Right atrium auricular region (tissue), 2 donors: ENCODE measurements at regions not wholly inside any gene's neighbourhood (a gene's known extent, or its start where the extent isn't known, plus 50 kb on each side); places are given as distances from the start of the nearest gene placed in this dataset.

ENCODE experiments used
- DNase-seq: peaks from one replicate; pipeline ENCODE4 v3.0.0-alpha.2; 2019; ENCODE audit warnings: low spot score
- H3K27ac ChIP-seq, 2 donors: fragments of 200-600 bp; sonication (generic); 1 replicate in 1 of 2; 2 replicates in 1 of 2; pipeline ENCODE4 v1.5.1; 2016 to 2019
- H3K27me3 ChIP-seq, 2 donors: fragments of 200-600 bp; sonication (generic); one replicate each; pipeline versions ENCODE4 v1.5.1 to v1.6.0; 2017 to 2019
- H3K36me3 ChIP-seq: fragments of 200-600 bp; sonication (generic); one replicate; pipeline ENCODE4 v1.5.1; 2016
- H3K4me1 ChIP-seq, 2 donors: fragments of 200-600 bp; sonication (generic); one replicate each; pipeline versions ENCODE4 v1.5.1 to v1.6.0; 2017 to 2019
- H3K4me3 ChIP-seq, 2 donors: fragments of 200-600 bp; sonication (generic); 1 replicate in 1 of 2; 2 replicates in 1 of 2; pipeline ENCODE4 v1.5.1; 2017 to 2019; ENCODE audit warnings: mild to moderate bottlenecking in 1 of 2, moderate library complexity in 1 of 2
- H3K9me3 ChIP-seq, 2 donors: fragments of 200-600 bp; sonication (generic); one replicate each; pipeline ENCODE4 v1.5.1; 2019
- TF ChIP-seq, protein P1 (sequence below), 2 donors: fragments of 200-600 bp; sonication (generic); IDR thresholded peaks; one replicate each; pipeline ENCODE4 v1.5.1; 2019; ENCODE audit warnings: antibody characterized with exemption in 2 of 2

DNA sequence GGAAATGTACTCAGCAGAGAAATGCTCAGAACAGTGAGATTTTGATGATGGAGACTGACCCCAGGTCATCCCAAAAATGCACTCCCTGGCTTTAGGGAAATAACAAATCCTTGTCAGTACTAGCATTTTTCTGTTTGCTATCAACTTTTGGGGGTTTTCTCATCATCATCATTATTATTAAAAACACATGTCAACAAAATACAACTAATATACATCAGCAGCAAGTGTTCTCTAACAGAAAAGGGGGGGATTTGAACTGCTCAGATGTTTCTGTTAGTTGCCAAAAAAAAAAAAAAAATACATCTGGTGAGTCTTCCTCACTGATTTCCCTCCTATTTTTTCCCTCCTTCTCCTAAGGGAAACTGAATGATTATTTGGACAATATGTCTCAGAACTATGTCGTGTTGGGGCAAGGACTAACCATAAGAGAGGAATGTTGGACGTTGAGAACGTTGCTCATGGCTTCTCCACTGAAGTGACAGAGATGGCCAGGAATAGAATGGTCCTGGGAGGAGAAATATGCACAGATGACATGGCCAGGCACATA lies 230.0 kb upstream of the MCTP2 start:
- H3K36me3 ChIP-seq, result no peaks in the 10 kb centered on the region
- no peaks in the 10 kb centered on the region for H3K9me3 ChIP-seq
- no peak overlapping the region for H3K4me3 ChIP-seq
- no peaks in the 10 kb centered on the region for H3K4me1 ChIP-seq
- TF ChIP-seq, protein P1, sequence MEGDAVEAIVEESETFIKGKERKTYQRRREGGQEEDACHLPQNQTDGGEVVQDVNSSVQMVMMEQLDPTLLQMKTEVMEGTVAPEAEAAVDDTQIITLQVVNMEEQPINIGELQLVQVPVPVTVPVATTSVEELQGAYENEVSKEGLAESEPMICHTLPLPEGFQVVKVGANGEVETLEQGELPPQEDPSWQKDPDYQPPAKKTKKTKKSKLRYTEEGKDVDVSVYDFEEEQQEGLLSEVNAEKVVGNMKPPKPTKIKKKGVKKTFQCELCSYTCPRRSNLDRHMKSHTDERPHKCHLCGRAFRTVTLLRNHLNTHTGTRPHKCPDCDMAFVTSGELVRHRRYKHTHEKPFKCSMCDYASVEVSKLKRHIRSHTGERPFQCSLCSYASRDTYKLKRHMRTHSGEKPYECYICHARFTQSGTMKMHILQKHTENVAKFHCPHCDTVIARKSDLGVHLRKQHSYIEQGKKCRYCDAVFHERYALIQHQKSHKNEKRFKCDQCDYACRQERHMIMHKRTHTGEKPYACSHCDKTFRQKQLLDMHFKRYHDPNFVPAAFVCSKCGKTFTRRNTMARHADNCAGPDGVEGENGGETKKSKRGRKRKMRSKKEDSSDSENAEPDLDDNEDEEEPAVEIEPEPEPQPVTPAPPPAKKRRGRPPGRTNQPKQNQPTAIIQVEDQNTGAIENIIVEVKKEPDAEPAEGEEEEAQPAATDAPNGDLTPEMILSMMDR (IDR thresholded peaks at IDR 0.05), result no peak
- peaks cover 0 to 4% of the 10 kb centered on the region in 2 donors for H3K27me3 ChIP-seq
- H3K27ac ChIP-seq, result no peak overlapping the region
- no peak for DNase-seq

DNA sequence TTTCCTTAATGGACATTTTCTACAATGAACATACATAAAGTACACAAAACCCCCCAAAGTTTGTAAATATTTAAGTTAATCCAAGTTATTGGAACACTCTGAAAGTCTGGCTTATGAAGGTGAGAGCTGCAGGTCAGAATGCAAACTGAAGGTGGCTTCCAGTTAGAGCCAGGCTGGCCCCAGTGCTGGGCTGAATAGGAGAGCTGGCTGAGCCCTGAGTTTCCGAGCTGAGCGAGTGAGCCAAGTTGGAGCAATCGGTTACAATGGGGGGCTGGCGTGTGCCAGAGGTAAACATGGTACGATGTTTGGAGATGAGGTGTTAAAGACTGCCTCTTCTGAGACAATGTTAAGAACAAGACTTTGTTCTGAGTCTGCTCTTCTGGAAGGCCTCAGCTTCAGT lies 230.8 kb upstream of the MCTP2 start:
- TF ChIP-seq, protein P1 (IDR thresholded peaks at IDR 0.05), result no peak
- DNase-seq, result no peak
- Histone ChIP-seq H3K27me3 (peaks cover 0 to 4% of the 10 kb centered on the region in 2 donors), H3K4me1 (no peaks in the 10 kb centered on the region), H3K4me3 (no peak overlapping the region), H3K36me3 (no peaks in the 10 kb centered on the region), H3K27ac (no peak overlapping the region), H3K9me3 (no peaks in the 10 kb centered on the region)

- TF ChIP-seq, protein P1 (IDR thresholded peaks at IDR 0.05), result peak; percentile 39 to 67
- Histone ChIP-seq H3K27me3 (no peaks in the 10 kb centered on the region), H3K4me3 (no peak overlapping the region), H3K27ac (no peak overlapping the region), H3K4me1 (no peaks in the 10 kb centered on the region), H3K9me3 (no peaks in the 10 kb centered on the region), H3K36me3 (no peaks in the 10 kb centered on the region)
- no peak for DNase-seq
These were observed 234.2 kb upstream of the MCTP2 start for GRCh38 chr15:93997071-93997658.

- H3K4me1 ChIP-seq, result no peaks in the 10 kb centered on the region
- no peaks in the 10 kb centered on the region for H3K36me3 ChIP-seq
- H3K27ac ChIP-seq, result no peak overlapping the region
- no peak for DNase-seq
- TF ChIP-seq, protein P1 (IDR thresholded peaks at IDR 0.05), result no peak
- H3K9me3 ChIP-seq, result no peaks in the 10 kb centered on the region
- no peaks in the 10 kb centered on the region for H3K27me3 ChIP-seq
- H3K4me3 ChIP-seq, result no peak overlapping the region
These were observed 241.8 kb upstream of the MCTP2 start for GRCh38 chr15:93989440-93989998.

DNA sequence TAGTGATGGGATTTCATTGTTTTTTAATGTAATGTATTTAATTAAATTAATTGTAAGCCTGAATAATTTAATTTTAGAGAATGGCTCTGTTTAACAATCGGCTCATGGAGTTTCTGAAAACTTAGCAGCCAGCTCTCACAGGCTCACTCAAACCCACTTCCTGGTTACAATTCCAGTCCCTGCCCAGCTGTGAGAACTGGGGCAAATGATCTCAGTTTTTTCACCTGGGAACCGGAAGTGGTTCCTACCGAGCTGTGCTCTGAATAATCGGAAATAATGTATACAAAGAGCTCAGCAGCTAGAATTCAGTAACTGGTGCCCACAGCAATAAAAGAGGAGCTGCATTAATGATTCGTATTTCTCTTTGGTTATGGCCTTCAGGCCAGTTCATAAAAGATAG lies 244.3 kb upstream of the MCTP2 start:
- Histone ChIP-seq H3K27ac (no peak overlapping the region), H3K4me1 (no peaks in the 10 kb centered on the region), H3K27me3 (no peaks in the 10 kb centered on the region), H3K9me3 (no peaks in the 10 kb centered on the region), H3K4me3 (no peak overlapping the region), H3K36me3 (no peaks in the 10 kb centered on the region)
- TF ChIP-seq, protein P1 (IDR thresholded peaks at IDR 0.05), result no peak
- DNase-seq, result no peak
